ENCODE measurements at regions not wholly inside any gene's neighbourhood (a gene's known extent, or its start where the extent isn't known, plus 50 kb on each side); places are given as distances from the start of the nearest gene placed in this dataset.

GRCh38 chr5:89457411-89458331 lies 574.7 kb upstream of the MEF2C start:
- ATAC-seq: peak; percentile 98
- TF ChIP-seq OSR1 (CRISPR knock-in tag; IDR thresholded peaks at IDR 0.05): no peak
- TF ChIP-seq ZNF8 (CRISPR knock-in tag; IDR thresholded peaks at IDR 0.05): no peak
- TF ChIP-seq, protein P1, sequence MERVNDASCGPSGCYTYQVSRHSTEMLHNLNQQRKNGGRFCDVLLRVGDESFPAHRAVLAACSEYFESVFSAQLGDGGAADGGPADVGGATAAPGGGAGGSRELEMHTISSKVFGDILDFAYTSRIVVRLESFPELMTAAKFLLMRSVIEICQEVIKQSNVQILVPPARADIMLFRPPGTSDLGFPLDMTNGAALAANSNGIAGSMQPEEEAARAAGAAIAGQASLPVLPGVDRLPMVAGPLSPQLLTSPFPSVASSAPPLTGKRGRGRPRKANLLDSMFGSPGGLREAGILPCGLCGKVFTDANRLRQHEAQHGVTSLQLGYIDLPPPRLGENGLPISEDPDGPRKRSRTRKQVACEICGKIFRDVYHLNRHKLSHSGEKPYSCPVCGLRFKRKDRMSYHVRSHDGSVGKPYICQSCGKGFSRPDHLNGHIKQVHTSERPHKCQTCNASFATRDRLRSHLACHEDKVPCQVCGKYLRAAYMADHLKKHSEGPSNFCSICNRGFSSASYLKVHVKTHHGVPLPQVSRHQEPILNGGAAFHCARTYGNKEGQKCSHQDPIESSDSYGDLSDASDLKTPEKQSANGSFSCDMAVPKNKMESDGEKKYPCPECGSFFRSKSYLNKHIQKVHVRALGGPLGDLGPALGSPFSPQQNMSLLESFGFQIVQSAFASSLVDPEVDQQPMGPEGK (CRISPR knock-in tag; IDR thresholded peaks at IDR 0.05; ENCODE audit: borderline replicate concordance): no peak
- TF ChIP-seq, protein P2, sequence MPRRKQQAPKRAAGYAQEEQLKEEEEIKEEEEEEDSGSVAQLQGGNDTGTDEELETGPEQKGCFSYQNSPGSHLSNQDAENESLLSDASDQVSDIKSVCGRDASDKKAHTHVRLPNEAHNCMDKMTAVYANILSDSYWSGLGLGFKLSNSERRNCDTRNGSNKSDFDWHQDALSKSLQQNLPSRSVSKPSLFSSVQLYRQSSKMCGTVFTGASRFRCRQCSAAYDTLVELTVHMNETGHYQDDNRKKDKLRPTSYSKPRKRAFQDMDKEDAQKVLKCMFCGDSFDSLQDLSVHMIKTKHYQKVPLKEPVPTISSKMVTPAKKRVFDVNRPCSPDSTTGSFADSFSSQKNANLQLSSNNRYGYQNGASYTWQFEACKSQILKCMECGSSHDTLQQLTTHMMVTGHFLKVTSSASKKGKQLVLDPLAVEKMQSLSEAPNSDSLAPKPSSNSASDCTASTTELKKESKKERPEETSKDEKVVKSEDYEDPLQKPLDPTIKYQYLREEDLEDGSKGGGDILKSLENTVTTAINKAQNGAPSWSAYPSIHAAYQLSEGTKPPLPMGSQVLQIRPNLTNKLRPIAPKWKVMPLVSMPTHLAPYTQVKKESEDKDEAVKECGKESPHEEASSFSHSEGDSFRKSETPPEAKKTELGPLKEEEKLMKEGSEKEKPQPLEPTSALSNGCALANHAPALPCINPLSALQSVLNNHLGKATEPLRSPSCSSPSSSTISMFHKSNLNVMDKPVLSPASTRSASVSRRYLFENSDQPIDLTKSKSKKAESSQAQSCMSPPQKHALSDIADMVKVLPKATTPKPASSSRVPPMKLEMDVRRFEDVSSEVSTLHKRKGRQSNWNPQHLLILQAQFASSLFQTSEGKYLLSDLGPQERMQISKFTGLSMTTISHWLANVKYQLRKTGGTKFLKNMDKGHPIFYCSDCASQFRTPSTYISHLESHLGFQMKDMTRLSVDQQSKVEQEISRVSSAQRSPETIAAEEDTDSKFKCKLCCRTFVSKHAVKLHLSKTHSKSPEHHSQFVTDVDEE (CRISPR knock-in tag; IDR thresholded peaks at IDR 0.05): no peak
- TF ChIP-seq PPARA (CRISPR knock-in tag; IDR thresholded peaks at IDR 0.05; ENCODE audit: borderline replicate concordance): no peak

DNA sequence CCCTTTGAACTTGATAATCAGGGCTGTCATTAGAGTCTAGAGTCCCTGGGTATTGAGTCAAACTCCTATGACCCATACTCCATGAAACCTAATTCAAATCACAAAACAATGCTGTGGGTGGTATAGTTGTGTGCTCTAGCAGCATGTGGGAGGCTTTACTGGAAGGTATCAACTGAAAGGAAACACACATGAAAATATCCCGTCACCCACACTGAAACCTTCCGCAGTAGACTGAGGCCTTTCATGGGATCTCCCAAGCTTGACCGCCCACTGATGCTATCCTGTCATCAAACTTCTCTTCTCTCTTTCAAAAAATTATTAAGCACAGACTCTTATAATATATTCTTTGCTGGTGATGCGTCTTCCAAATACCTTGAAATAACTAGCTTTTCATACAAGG lies 569.1 kb upstream of the MEF2C start:
- TF ChIP-seq ZFP3 (CRISPR knock-in tag; IDR thresholded peaks at IDR 0.05): no peak
- no peak for TF ChIP-seq CSDC2 (CRISPR knock-in tag; IDR thresholded peaks at IDR 0.05)
- TF ChIP-seq RARB (CRISPR knock-in tag; IDR thresholded peaks at IDR 0.05): no peak
- TF ChIP-seq, protein P3, sequence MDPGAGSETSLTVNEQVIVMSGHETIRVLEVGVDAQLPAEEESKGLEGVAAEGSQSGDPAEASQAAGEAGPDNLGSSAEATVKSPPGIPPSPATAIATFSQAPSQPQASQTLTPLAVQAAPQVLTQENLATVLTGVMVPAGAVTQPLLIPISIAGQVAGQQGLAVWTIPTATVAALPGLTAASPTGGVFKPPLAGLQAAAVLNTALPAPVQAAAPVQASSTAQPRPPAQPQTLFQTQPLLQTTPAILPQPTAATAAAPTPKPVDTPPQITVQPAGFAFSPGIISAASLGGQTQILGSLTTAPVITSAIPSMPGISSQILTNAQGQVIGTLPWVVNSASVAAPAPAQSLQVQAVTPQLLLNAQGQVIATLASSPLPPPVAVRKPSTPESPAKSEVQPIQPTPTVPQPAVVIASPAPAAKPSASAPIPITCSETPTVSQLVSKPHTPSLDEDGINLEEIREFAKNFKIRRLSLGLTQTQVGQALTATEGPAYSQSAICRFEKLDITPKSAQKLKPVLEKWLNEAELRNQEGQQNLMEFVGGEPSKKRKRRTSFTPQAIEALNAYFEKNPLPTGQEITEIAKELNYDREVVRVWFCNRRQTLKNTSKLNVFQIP (CRISPR knock-in tag; IDR thresholded peaks at IDR 0.05; ENCODE audit: borderline replicate concordance, low read depth): no peak
- no peak for TF ChIP-seq PPARA (CRISPR knock-in tag; IDR thresholded peaks at IDR 0.05; ENCODE audit: borderline replicate concordance)
- TF ChIP-seq TOX (CRISPR knock-in tag; IDR thresholded peaks at IDR 0.05; ENCODE audit: borderline replicate concordance): no peak
- no peak for TF ChIP-seq ZFP30 (CRISPR knock-in tag; IDR thresholded peaks at IDR 0.05)
- no peak for TF ChIP-seq ZNF565 (CRISPR knock-in tag; conservative IDR thresholded peaks at IDR 0.05; ENCODE audit: low read depth)
- TF ChIP-seq, protein P1 (CRISPR knock-in tag; IDR thresholded peaks at IDR 0.05; ENCODE audit: borderline replicate concordance): no peak
- no peak for TF ChIP-seq CSRNP3 (CRISPR knock-in tag; IDR thresholded peaks at IDR 0.05)
- no peak for TF ChIP-seq ARNTL (CRISPR knock-in tag; IDR thresholded peaks at IDR 0.05; ENCODE audit: borderline replicate concordance, low read depth)
- TF ChIP-seq, protein P2 (CRISPR knock-in tag; IDR thresholded peaks at IDR 0.05): no peak
- no peak for TF ChIP-seq GLIS3 (CRISPR knock-in tag; IDR thresholded peaks at IDR 0.05)
- no peak for TF ChIP-seq OSR1 (CRISPR knock-in tag; IDR thresholded peaks at IDR 0.05)
- no peak for TF ChIP-seq CREB5 (CRISPR knock-in tag; IDR thresholded peaks at IDR 0.05; ENCODE audit: low read depth)
- no peak for TF ChIP-seq ISL1 (CRISPR knock-in tag; IDR thresholded peaks at IDR 0.05)
- TF ChIP-seq ZNF70 (CRISPR knock-in tag; IDR thresholded peaks at IDR 0.05): no peak
- no peak for TF ChIP-seq BACH2 (CRISPR knock-in tag; IDR thresholded peaks at IDR 0.05; ENCODE audit: borderline replicate concordance)
- no peak for TF ChIP-seq SNAI2 (CRISPR knock-in tag; IDR thresholded peaks at IDR 0.05)
- no peak for TF ChIP-seq ZC3H10 (CRISPR knock-in tag; IDR thresholded peaks at IDR 0.05)
- ATAC-seq: no peak
